Body of pancreas (tissue), 4 donors: ENCODE measurements at regions not wholly inside any gene's neighbourhood (a gene's known extent, or its start where the extent isn't known, plus 50 kb on each side); places are given as distances from the start of the nearest gene placed in this dataset.

Experiments used
- ATAC-seq: fragments of 150-250 bp; one replicate; pipeline ENCODE4 v1.9.1; 2016
- DNase-seq, 4 donors: peaks; one replicate each; pipeline ENCODE4 v3.0.0-alpha.2; 2019
- H3K27ac ChIP-seq, 4 donors: fragments of 200-600 bp; sonication (generic); 1 replicate in 3 of 4; 2 replicates in 1 of 4; pipeline versions ENCODE4 v1.5.1 to v1.6.1; 2016 to 2019; ENCODE audit warnings: mild to moderate bottlenecking in 1 of 4, mixed read lengths in 1 of 4, moderate library complexity in 1 of 4
- H3K27me3 ChIP-seq, 2 donors: fragments of 200-600 bp; sonication (generic); one replicate each; pipeline ENCODE4 v1.6.0; 2016; ENCODE audit warnings: mild to moderate bottlenecking in 1 of 2
- H3K36me3 ChIP-seq, 2 donors: fragments of 200-600 bp; sonication (generic); replicated peaks in 1 of 2; 2 replicates each; pipeline ENCODE4 v1.5.1; 2016; ENCODE audit warnings: low read depth in 2 of 2; ENCODE audit not compliant: insufficient read depth in 1 of 2
- H3K4me1 ChIP-seq: fragments of 200-600 bp; sonication (generic); one replicate; pipeline ENCODE4 v1.6.0; 2016
- H3K4me3 ChIP-seq, 2 donors: fragments of 200-600 bp; sonication (generic); 1 replicate in 1 of 2; 2 replicates in 1 of 2; pipeline ENCODE4 v1.5.1; 2016 to 2019
- H3K9me3 ChIP-seq, 3 donors: fragments of 200-600 bp; sonication (generic); 1 replicate in 2 of 3; 2 replicates in 1 of 3; pipeline ENCODE4 v1.5.1; 2016
- CTCF ChIP-seq, 7 experiments: fragments of 450-650 bp in 4 of 7; fragments of 200-600 bp in 3 of 7; sonication (generic) in 3 of 7; IDR thresholded peaks; one replicate each; pipeline ENCODE4 v1.5.1; 2016 to 2019; ENCODE audit warnings: antibody characterized with exemption in 7 of 7
- POLR2A ChIP-seq, 3 donors: fragments of 450-650 bp; IDR thresholded peaks; one replicate each; pipeline ENCODE4 v1.6.1; 2016; ENCODE audit warnings: antibody characterized with exemption in 3 of 3, mild to moderate bottlenecking in 2 of 3
- WGBS, 2 donors: methylation state at CpG; one replicate each; pipeline ENCODE4 v1.1.5; 2017; 5-methylcytosine and 5-hydroxymethylcytosine counted together
- intact Hi-C: fragments of 100-400 bp; cut with DNase I; formaldehyde crosslinking; loops from one replicate; pipeline ENCODE4 v1.15.1; 2023

- no peak overlapping the region for H3K27ac ChIP-seq
- no peaks in the 10 kb centered on the region for H3K9me3 ChIP-seq
- no peak for TF ChIP-seq POLR2A (IDR thresholded peaks at IDR 0.05)
- no peak for TF ChIP-seq CTCF (IDR thresholded peaks at IDR 0.05)
- ATAC-seq (no peak), DNase-seq (no peak)
- no peaks in the 10 kb centered on the region for H3K36me3 ChIP-seq
- H3K4me3 ChIP-seq: no peak overlapping the region
- intact Hi-C loops: no loop called here
- no peaks in the 10 kb centered on the region for H3K4me1 ChIP-seq
- H3K27me3 ChIP-seq: no peaks in the 10 kb centered on the region
- WGBS, 2 donors: 56 to 69% methylated on average over 5 of the region's 5 CpGs
Observed at GRCh38 chr3:62926494-62926893, 51.3 kb upstream of the CADPS start.

- intact Hi-C loops: no loop called here
- Histone ChIP-seq H3K4me1 (no peaks in the 10 kb centered on the region), H3K4me3 (no peak overlapping the region), H3K27ac (no peak overlapping the region), H3K27me3 (no peaks in the 10 kb centered on the region), H3K9me3 (no peaks in the 10 kb centered on the region), H3K36me3 (no peaks in the 10 kb centered on the region)
- ATAC-seq (no peak), DNase-seq (no peak)
- 55 to 58% methylated on average over 1 of the region's 1 CpG for whole genome bisulfite sequencing, 2 donors
- TF ChIP-seq POLR2A (IDR thresholded peaks at IDR 0.05) (no peak), CTCF (IDR thresholded peaks at IDR 0.05) (no peak)
Observed at GRCh38 chr3:62928256-62928655, 53.0 kb upstream of the CADPS start.

GRCh38 chr3:62929771-62930170 lies 54.6 kb upstream of the CADPS start:
- H3K27ac ChIP-seq: no peak overlapping the region
- H3K27me3 ChIP-seq: no peaks in the 10 kb centered on the region
- intact Hi-C loops: no loop called here
- no peaks in the 10 kb centered on the region for H3K4me1 ChIP-seq
- ATAC-seq (no peak), DNase-seq (no peak)
- no peaks in the 10 kb centered on the region for H3K9me3 ChIP-seq
- H3K36me3 ChIP-seq: no peaks in the 10 kb centered on the region
- TF ChIP-seq POLR2A (IDR thresholded peaks at IDR 0.05) (no peak), CTCF (IDR thresholded peaks at IDR 0.05) (no peak)
- no peak overlapping the region for H3K4me3 ChIP-seq

- no peaks in the 10 kb centered on the region for H3K27me3 ChIP-seq
- H3K4me3 ChIP-seq: no peak overlapping the region
- H3K27ac ChIP-seq: no peak overlapping the region
- no peak for DNase-seq
- H3K9me3 ChIP-seq: no peaks in the 10 kb centered on the region
- no peaks in the 10 kb centered on the region for H3K36me3 ChIP-seq
- ATAC-seq: no peak
- TF ChIP-seq CTCF (IDR thresholded peaks at IDR 0.05): no peak
- no peak for TF ChIP-seq POLR2A (IDR thresholded peaks at IDR 0.05)
- intact Hi-C loops: no loop called here
- 37 to 56% methylated on average over 1 of the region's 1 CpG for WGBS, 2 donors
- H3K4me1 ChIP-seq: no peaks in the 10 kb centered on the region
Observed at GRCh38 chr3:62935793-62936192, 60.6 kb upstream of the CADPS start.

- intact Hi-C loops: no loop called here
- Histone ChIP-seq H3K36me3 (no peaks in the 10 kb centered on the region), H3K4me3 (no peak overlapping the region), H3K27me3 (no peaks in the 10 kb centered on the region), H3K27ac (no peak overlapping the region), H3K9me3 (no peaks in the 10 kb centered on the region), H3K4me1 (no peaks in the 10 kb centered on the region)
- TF ChIP-seq CTCF (IDR thresholded peaks at IDR 0.05) (no peak), POLR2A (IDR thresholded peaks at IDR 0.05) (no peak)
- 69 to 78% methylated on average over 5 of the region's 5 CpGs for WGBS, 2 donors
- ATAC-seq (no peak), DNase-seq (no peak)
Observed at GRCh38 chr3:62936626-62937254, 61.5 kb upstream of the CADPS start.
